GM21423 (cell line): ENCODE measurements at regions not wholly inside any gene's neighbourhood (a gene's known extent, or its start where the extent isn't known, plus 50 kb on each side); places are given as distances from the start of the nearest gene placed in this dataset.
A peak's percentile ranks its signal among the peaks of the same experiment; 100 is the strongest.

Source experiments
- ATAC-seq: cut with Tn5 transposase; IDR thresholded peaks from one replicate; pipeline ENCODE4 v1.9.1; 2021; ENCODE audit warnings: mild to moderate bottlenecking, moderate library complexity; ENCODE audit not compliant: unreplicated experiment

DNA sequence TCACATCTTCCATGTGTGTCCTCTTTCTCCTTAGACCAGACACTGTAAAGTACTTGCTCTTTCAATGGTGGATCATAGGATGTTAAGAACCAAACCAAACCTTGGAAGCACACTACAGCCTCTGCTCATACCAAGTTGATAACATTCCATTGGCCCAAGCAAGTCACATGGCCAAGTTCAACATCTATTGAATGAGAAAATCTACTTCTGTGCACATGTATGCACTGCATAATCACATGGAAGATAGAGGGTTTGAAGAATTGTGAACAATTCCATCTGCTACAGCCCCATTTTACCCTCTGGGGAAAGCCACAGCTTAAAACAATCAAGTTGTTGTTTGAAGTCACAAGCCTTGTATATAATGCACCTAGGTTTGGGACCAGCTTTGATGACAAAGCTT, 68.2 kb downstream of the MFAP3 start:
- ATAC-seq = no peak

DNA sequence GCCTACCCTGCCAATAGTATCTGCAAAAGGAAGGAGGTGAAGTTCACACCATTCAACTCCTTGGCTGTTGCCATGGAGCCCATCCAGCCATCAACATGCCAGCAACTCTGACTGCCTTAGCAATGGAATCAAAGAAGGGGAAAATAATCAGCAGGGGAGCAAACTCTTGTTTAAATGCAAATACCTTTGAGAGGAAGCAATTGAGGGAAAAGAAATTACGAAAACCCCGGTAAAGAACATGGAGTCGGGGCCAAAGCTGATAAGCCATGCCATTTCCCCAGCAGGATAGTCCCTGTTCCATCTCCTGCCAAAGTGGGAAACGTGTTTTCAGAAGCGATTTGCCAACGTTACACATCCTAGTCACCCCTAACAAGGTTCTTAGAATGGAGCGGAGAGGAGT, 69.0 kb downstream of the MFAP3 start:
- ATAC-seq = no peak

DNA sequence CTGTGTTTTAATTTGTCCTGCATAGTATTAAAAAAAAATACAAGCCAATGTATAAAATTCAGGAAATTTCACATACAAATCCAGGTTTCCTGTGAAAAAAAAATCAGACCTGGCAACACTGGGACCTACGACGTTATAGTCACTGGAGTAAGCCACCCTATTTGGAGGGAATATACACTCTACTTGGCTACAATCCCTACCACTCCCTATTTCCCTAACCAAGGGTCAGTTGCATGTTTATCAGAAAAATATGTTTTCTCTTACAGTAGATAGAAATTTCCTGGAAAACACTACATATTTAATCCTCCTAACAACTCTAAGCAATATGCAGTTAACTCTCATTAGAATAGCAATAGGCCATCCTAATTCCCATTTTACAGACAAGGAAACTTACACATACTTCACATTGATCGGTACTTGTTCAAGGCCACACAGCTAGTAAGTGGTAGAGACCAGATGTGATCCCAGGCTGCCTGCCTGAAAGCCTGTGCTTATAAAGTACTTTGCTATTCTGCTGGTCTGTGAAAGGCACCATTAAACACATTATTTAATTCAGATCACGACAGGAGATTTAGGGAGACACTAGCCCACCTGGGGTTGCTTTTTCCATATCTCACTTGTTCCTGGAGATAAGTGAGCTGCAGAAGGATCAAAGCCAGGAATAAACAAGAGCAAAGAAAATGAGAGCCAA, 70.8 kb downstream of the MFAP3 start:
- ATAC-seq = no peak

DNA sequence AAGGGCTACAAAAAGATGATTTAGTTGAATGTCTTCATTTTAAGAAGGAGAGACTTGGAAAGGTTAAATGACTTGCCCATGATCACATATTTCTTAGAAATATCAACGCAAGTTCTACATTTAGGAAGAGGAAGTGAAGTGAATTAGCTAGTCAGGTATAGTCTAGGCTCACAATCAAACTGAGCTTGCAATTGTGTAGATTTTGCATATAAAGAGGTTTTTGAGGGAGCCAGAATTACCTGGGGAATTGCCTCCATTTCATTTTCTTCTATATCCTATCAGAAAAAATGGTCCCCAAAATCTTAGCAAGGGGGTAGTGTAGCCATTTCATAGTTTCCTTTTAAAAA, 71.3 kb downstream of the MFAP3 start:
- ATAC-seq = no peak

DNA sequence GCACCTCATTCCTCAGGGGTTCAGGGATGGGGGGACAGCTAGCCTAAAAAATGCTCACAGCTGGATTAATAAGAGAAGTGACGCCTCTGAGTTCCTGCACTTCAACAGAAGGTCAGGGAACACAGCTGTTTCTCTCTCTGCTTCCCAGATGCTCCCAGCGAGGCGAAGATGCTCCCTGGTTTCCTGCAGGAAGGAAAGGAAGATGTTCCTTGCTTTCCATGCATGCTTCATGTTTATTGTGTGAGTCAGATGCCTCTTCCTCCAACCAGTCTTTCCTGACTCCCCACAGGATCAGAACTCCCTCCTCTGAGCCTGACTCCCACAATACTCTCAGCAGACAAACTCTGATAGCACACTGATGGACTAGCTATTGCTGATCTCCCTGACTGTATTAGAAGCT, 71.9 kb downstream of the MFAP3 start:
- no peak for ATAC-seq

DNA sequence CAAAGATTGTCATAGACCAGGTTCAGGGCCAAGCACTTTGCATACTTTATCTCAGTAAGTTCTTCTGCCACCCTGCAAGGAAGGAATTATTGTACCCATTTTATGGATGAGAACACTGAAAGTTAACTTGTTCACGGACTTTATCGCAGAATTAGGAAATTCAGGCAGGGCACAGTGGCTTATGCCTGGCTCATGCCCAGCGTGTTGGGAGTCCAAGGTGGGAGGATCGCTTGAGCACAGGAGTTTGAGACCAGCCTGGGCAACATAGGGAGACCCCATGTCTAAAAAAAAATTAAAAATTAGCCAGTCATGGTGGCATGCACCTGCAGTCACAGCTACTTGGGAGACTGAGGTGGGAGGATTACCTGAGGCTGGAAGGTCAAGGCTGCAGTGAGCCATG, 72.4 kb downstream of the MFAP3 start:
- no peak for ATAC-seq

DNA sequence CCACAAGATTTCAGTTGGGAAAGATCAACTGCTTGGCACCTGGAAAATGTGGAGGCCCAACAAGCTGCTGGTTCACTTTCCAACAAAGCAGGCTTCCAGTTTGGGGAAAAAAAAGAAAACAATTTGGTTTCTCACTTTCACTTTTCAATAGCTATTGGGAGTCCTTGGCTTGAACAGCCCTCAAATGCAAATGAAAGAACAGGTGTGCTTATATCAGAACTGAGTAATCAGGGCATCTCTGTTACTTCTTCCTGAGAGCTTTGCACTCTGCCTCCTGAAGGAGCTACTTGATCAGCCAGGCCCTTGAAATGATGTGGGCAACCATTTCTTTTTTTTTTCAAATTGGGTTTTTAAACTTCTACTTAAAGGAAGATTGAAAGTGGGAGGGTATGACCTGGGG, 73.5 kb downstream of the MFAP3 start:
- peak; percentile 81 for ATAC-seq

DNA sequence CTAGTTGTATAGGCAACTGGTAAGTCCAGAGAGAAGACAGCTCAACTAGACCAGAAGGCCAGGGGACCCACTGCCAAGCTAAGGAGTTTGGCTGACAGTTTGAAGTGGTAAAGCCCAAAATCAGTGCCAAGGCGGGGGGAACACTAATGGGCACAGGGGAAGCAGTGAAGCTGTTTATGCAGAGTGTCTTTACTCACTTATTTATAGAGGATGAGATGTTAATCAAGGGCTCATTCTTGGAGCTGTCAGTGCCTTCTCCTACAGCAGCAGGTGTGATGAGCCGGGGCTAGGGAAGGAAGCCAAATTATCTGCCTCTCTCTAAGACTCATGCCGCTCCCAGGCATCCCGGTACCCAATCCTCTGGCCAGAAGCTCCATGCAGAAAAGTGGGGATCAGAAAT, 75.2 kb upstream of the GALNT10 start:
- no peak for ATAC-seq

DNA sequence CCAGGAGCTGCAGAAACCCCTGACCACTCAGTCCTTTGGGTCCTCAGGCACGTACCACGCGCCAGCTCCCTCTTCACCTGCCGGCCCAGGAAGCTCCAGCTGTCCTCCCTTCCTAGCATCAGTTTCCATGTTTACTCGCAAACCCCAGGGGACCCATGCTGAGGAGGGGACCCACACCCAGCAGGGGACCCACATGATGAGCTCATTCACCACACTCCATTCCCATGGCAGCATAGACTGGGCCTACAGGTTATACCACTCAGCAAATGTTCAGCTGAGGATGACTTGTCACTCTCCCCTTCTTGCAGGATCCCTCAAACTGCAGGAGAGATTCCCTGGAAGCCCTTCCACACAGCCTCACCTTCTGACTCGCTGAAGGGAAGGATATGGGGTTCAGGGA, 73.5 kb upstream of the GALNT10 start:
- ATAC-seq = no peak

DNA sequence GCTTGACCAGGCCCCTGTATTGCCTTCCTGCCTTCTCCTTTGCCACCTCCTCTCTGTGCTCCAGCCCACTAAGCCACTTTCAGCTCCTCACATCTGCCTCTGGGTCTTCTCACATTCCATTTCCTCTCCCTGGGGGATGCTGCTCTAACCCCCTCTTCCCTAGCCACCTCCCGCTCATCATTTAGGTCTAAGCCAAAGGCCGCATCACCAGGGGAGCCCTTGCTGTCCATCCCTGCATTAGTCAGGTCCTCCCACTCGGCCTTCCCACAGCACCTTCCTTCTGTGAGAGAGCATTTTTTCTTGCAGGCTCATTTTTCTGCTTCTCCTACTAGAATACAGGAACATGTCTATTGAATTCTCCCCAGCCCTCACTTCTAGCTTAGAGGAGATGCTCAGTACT, 72.6 kb upstream of the GALNT10 start:
- ATAC-seq = no peak

DNA sequence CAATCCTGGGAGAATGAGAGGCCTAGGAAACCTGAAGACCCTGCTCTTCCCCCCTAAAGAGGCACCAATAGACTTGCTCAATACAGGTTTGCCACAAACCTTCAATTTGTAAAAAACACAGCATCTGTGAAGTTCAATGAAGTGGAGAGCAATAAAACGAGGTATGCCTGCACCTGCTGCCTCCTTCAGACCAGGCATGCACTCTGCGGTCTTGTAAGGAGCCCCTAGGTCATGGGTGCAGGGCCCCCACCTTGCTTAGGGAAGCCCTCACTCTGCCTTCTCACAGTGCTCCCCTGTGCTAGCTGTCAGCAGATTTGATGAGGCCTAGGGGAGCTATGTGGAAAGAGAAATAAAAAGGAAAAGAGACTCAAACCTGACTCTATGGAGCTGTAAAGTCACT, 72.1 kb upstream of the GALNT10 start:
- ATAC-seq = no peak

DNA sequence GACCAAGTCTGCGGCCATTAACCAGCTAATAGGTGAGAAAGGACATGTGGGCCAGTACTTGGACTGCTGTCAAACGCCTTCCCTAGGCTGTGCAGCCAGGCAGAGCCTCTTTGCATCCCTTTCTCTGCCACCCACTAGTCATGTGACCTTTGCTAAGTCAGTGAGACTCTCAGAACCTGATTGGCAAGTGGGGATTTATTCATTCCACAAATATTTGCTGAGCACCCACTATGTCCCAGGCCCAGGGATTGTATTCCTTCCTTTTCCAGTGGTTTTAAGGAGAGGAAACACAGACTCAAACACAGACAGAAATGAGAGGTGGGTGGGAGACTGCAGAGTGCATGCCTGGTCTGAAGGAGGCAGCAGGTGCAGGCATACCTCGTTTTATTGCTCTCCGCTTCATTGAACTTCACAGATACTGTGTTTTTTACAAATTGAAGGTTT, 71.6 kb upstream of the GALNT10 start:
- ATAC-seq = no peak

DNA sequence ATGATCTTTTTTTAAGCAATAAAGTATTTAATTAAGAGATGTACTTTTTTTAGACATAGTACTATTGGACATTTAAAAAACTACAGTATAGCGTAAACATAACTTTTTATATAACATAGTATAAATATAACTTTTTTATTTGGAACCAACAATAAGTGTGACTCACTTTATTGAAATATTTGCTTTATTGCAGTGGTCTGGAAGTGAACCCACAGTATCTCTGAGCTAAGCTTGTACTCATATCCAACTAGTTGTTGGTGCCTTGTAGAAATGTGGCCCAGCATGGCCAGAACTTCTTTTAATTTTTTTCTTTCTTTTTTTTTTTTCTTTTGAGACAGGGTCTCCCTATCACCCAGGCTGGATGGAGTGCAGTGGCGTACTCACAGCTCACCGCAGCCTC, 61.5 kb upstream of the GALNT10 start:
- no peak for ATAC-seq

DNA sequence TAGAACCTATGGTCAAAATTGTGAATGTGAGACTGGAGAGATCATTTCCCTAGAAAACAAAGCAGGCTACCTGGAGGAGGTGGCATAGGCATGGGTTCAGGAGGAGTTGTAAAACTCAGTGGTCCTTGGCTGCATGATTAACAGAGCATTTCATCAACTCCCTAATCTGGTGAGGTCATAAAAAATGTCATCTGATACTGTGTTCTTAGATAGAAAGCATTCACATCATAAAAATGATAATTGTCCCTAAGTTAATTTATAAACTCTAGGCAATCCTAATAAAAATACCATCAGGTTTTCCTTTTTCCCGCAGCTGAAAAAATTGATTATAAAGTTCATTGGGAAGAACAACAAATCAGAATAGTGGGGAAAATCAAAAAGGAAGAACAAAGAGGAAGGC, 60.6 kb upstream of the GALNT10 start:
- no peak for ATAC-seq

DNA sequence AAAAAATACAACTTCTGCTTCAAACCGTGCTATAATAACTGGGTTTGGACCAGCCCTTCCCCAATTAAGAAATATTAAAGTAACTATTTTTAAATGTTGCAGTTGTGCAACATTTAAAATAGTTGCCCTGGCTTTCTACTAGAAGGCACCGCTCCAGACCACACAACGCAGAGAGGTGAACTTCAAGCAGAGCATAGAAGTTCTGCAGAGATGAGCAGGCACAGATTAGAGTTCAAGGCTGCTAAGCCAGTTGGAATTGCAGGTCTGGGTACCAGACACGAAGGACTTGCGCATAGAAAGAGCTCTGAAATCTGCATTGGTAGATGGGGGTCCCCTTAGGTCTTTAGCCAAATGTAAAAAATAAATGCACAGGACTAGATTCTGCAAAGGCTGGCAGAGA, 58.7 kb upstream of the GALNT10 start:
- ATAC-seq = no peak

DNA sequence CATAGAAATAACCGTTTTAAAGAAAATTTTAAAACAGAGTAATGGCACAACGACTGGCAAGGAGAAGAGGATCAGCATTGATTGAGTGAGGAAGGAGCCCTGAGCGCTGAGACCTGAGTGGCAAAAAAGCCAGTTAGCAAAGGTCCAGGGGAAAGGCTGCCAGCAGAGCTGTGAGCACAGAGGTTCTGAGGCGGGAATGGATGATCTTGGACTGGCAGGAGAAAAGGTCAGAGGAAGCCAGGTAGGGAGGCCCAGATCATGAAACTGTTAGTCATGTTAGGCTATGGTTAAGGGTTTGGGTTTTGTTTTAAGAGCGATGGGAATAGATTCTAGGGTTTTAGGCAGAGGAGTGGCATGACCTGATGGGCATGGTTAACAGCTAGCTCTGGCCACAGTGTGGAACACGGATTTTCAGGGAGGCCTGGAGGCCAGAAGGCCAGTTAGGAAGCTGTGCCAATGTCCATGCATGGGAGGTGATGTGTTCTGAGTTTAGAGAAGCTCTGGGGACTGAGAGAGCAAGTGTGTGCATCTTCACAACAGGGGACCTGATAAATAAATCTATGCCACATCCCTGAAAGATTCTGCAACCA, 57.7 kb upstream of the GALNT10 start:
- ATAC-seq = no peak

DNA sequence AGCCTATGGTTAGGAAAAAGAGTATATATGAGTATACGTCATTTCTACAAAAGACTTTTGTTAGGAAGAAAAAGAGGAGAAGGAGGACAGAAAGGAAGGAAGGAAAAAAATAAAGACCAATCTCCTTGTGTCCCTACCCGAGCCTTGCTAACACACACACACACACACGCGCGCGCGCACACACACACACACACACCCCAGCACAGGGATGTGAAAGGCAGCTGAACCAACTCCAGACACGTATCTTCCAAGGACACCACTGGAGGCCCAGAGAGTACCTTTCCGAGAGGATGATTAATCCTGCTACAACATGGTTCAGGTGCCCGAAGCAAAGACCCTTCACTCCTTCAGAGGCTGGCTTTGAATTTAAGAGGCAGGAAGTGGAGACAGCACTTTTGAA, 56.9 kb upstream of the GALNT10 start:
- ATAC-seq = no peak

DNA sequence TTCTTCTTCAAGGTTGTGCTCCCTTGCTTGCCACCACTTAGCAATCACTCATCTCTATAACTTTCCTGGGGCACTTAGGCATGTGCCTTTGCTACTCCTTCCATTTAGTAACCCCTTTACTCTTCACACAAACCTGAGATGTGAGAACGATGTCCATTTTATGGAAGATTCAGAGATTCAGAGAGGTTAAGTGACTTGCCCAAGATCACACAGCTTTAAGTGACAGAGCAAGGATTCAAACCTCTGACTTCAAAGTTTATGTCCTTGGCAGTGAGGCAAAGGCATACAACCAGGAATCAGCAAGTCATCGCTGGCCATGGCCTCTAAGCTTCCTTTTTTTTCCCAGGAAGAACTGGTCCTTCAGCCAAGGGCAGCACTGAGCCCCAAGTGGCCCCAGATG, 56.0 kb upstream of the GALNT10 start:
- no peak for ATAC-seq

DNA sequence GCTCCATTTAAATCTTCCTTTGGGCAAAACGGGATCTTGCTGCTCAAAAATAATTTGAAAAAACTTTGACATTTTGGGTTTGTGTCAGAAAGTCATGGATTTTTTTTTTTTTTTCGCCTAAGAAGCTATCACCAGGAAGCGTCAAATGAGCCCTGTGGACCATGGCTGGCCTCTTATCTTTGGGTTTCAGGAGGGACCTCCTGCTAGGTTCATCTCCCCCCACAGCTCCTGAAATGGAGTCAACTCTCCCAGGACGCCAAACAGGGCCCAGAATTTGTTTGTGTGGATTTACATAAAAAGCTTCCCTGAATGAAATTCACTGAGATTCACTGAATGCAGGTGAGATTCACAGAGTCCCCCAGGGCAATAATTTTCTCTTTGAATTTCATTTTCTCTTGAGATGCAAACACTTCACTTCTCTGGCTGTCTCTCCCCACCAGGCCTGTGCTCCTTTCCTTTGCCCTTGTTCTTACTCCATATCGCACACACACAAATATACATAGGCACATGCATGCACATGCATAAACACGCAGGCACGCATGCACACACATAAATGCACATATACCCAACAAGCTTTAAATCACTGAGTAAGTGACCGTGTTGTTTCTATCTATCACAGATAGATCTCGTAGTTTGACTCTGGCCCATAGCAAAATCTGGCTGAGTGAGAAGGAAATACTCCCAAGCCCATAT, 55.3 kb upstream of the GALNT10 start:
- ATAC-seq = no peak

DNA sequence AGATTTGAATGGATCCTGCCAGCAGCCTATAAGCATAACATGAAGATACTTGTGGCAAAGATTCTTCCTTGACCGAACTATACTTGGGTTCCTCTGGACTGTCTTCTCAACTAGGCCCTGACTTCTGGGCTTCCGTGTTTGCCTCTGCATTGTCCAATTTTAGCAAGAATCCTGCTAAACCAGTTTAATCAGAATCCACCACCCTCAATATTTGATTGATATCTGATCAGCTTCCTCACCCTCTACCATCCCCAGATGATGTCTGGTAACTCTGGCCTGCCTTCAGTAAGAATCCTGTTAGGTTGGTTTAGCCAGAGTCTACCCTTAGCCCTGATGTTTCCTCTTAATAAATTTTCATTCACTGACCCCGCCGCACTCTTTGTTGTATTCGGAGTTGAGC, 54.4 kb upstream of the GALNT10 start:
- no peak for ATAC-seq

DNA sequence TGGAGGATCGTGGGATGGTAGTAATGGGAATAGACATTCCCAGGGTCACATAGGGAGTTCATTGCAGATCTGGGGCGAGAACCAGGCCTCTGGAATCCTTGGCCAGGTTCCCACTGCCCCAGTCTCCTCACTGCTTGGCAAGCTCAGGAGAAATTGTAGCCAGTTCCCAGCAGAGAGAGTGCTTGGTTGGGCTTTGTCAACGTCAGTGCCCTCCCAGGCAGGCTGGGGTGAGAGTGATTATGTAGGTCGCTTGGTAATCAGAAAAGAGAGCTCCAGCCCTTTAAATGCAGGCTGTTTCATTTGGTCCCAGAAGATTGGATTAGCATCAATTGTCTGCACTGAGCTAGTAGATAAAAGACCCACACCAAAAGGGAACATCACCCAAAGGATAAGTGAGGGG, 51.8 kb upstream of the GALNT10 start:
- no peak for ATAC-seq

DNA sequence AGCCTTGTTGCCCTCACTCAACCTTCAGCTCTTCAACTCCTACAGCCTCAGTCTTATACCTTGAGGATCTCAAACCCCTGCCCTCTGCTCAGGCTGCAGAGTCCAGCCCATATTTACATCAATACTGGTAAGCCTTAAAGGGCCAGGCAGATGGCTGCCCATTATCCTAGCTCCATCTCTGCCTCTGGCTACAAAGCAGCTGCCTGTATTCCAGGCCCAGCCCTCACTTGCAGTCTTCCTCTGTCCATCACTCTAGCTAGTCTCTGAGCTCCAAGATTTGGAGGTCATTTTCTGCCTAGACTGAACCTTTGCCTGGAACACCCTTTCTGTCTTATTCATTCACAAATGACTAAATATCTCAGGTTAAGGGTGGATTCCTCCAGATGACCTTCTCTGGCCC, 50.2 kb upstream of the GALNT10 start:
- no peak for ATAC-seq
